OCI-LY1 (cell line): ENCODE measurements at regions not wholly inside any gene's neighbourhood (a gene's known extent, or its start where the extent isn't known, plus 50 kb on each side); places are given as distances from the start of the nearest gene placed in this dataset.

ENCODE experiments used
- H2AFZ ChIP-seq: fragments of 200-600 bp; sonication (generic), shearing (Covaris generic); 2 replicates; pipeline ENCODE4 v1.6.0; 2014; ENCODE audit warnings: antibody characterized with exemption, mild to moderate bottlenecking, low read length
- H3F3A ChIP-seq: fragments of 200-600 bp; sonication (generic), shearing (Covaris generic); 2 replicates; pipeline ENCODE4 v1.6.0; 2014; ENCODE audit warnings: mild to moderate bottlenecking, antibody characterized with exemption, low read length, moderate library complexity; ENCODE audit not compliant: insufficient read depth
- H3K27ac ChIP-seq: fragments of 200-600 bp; sonication (generic); 2 replicates; pipeline ENCODE4 v1.5.1; 2014; ENCODE audit warnings: low read length, mixed run types, mild to moderate bottlenecking, low read depth; ENCODE audit not compliant: poor library complexity, severe bottlenecking
- H3K27me3 ChIP-seq: fragments of 200-600 bp; sonication (generic); 2 replicates; pipeline ENCODE4 v1.6.0; 2014; ENCODE audit warnings: antibody characterized with exemption, mild to moderate bottlenecking, low read length, moderate library complexity; ENCODE audit not compliant: insufficient read depth
- H3K36me3 ChIP-seq: fragments of 200-600 bp; sonication (generic); 2 replicates; pipeline ENCODE4 v1.6.1; 2014; ENCODE audit warnings: mild to moderate bottlenecking, antibody characterized with exemption, low read length, moderate library complexity, mixed read lengths; ENCODE audit not compliant: insufficient read depth
- H3K4me1 ChIP-seq: fragments of 200-600 bp; sonication (generic); 2 replicates; pipeline ENCODE4 v1.5.1; 2014; ENCODE audit warnings: mild to moderate bottlenecking, low read length, moderate library complexity; ENCODE audit not compliant: insufficient read depth, severe bottlenecking
- H3K4me2 ChIP-seq: fragments of 200-600 bp; sonication (generic), shearing (Covaris generic); 2 replicates; pipeline ENCODE4 v1.6.1; 2014; ENCODE audit warnings: low read length
- H3K4me3 ChIP-seq: fragments of 200-600 bp; sonication (generic); 2 replicates; pipeline ENCODE4 v1.5.1; 2014; ENCODE audit warnings: low read length, low read depth, mild to moderate bottlenecking, mixed read lengths; ENCODE audit not compliant: poor library complexity, severe bottlenecking
- H3K79me2 ChIP-seq: fragments of 200-600 bp; shearing (Covaris generic); 2 replicates; pipeline ENCODE4 v1.6.1; 2016; ENCODE audit warnings: mixed run types, low read length, mixed read lengths; ENCODE audit not compliant: insufficient read depth
- H3K9ac ChIP-seq: fragments of 200-600 bp; sonication (generic), shearing (Covaris generic); 2 replicates; pipeline ENCODE4 v1.6.1; 2014; ENCODE audit warnings: mild to moderate bottlenecking, low read length, mixed read lengths
- H3K9me2 ChIP-seq: fragments of 200-600 bp; sonication (generic), shearing (Covaris generic); 2 replicates; pipeline ENCODE4 v1.6.1; 2014; ENCODE audit warnings: low read depth, mild to moderate bottlenecking, low read length, mixed read lengths
- H3K9me3 ChIP-seq: fragments of 200-600 bp; shearing (Covaris generic); 2 replicates; pipeline ENCODE4 v1.6.1; 2014; ENCODE audit warnings: low read length, mixed read lengths
- H4K20me1 ChIP-seq: fragments of 200-600 bp; sonication (generic), shearing (Covaris generic); 2 replicates; pipeline ENCODE4 v1.6.0; 2016; ENCODE audit warnings: mild to moderate bottlenecking, low read length; ENCODE audit not compliant: insufficient read depth
- CTCF ChIP-seq: fragments of 200-600 bp; sonication (generic), shearing (Covaris generic); IDR thresholded peaks from 2 replicates; pipeline ENCODE4 v1.5.1; 2017; ENCODE audit warnings: mild to moderate bottlenecking, antibody characterized with exemption, low read length, moderate library complexity, mixed read lengths
- EZH2 ChIP-seq: fragments of 200-600 bp; sonication (generic), shearing (Covaris generic); IDR thresholded peaks from 2 replicates; pipeline ENCODE4 v1.8.0; 2017; ENCODE audit warnings: borderline replicate concordance, mixed run types, mild to moderate bottlenecking, antibody characterized with exemption, low read length, moderate library complexity, mixed read lengths

- no peaks in the 10 kb centered on the region for H3K9me3 ChIP-seq
- H4K20me1 ChIP-seq, result no peaks in the 10 kb centered on the region
- H3K9ac ChIP-seq, result no peak overlapping the region
- H3K4me3 ChIP-seq, result no peak overlapping the region
- TF ChIP-seq CTCF (no peak), EZH2 (no peak)
- H3K36me3 ChIP-seq, result no peaks in the 10 kb centered on the region
- H3K27me3 ChIP-seq, result no peaks in the 10 kb centered on the region
- H3K27ac ChIP-seq, result no peak overlapping the region
- H2AFZ ChIP-seq, result no peak overlapping the region
- H3K4me2 ChIP-seq, result no peak overlapping the region
- peaks cover 11% of the 10 kb centered on the region for H3K4me1 ChIP-seq
- no peaks in the 10 kb centered on the region for H3K79me2 ChIP-seq
- no peaks in the 10 kb centered on the region for H3K9me2 ChIP-seq
- no peaks in the 10 kb centered on the region for H3F3A ChIP-seq
These were observed 547.6 kb upstream of the RAB6C start for GRCh38 chr2:129431881-129432280.

GRCh38 chr2:129436809-129437208 lies 542.7 kb upstream of the RAB6C start:
- Histone ChIP-seq H3K27ac (no peak overlapping the region), H3K9me3 (no peaks in the 10 kb centered on the region), H3K27me3 (no peaks in the 10 kb centered on the region), H3K36me3 (no peaks in the 10 kb centered on the region), H3K9me2 (no peaks in the 10 kb centered on the region), H3K79me2 (no peaks in the 10 kb centered on the region), H3K4me3 (no peak overlapping the region), H4K20me1 (no peaks in the 10 kb centered on the region), H2AFZ (no peak overlapping the region), H3F3A (no peaks in the 10 kb centered on the region), H3K4me1 (no peaks in the 10 kb centered on the region), H3K4me2 (no peak overlapping the region), H3K9ac (no peak overlapping the region)
- TF ChIP-seq EZH2 (no peak), CTCF (no peak)

GRCh38 chr2:129437725-129438124 lies 541.7 kb upstream of the RAB6C start:
- Histone ChIP-seq H3K36me3 (no peaks in the 10 kb centered on the region), H4K20me1 (no peaks in the 10 kb centered on the region), H3K4me2 (no peak overlapping the region), H3K9me2 (no peaks in the 10 kb centered on the region), H3K27ac (no peak overlapping the region), H3K9me3 (no peaks in the 10 kb centered on the region), H3F3A (no peaks in the 10 kb centered on the region), H3K4me3 (no peak overlapping the region), H2AFZ (no peak overlapping the region), H3K27me3 (no peaks in the 10 kb centered on the region), H3K79me2 (no peaks in the 10 kb centered on the region), H3K4me1 (no peaks in the 10 kb centered on the region), H3K9ac (no peak overlapping the region)
- TF ChIP-seq EZH2, result no peak

GRCh38 chr2:129438501-129439057 lies 540.9 kb upstream of the RAB6C start:
- Histone ChIP-seq H4K20me1 (no peaks in the 10 kb centered on the region), H3K4me2 (no peak overlapping the region), H3K36me3 (no peaks in the 10 kb centered on the region), H3K9me3 (no peaks in the 10 kb centered on the region), H3K4me1 (no peaks in the 10 kb centered on the region), H2AFZ (no peak overlapping the region), H3K27ac (no peak overlapping the region), H3K4me3 (no peak overlapping the region), H3K79me2 (no peaks in the 10 kb centered on the region), H3K27me3 (0 out of 2 replicates have a peak, but pooled peaks cover 3% of the 10 kb centered on the region), H3F3A (no peaks in the 10 kb centered on the region), H3K9ac (no peak overlapping the region), H3K9me2 (no peaks in the 10 kb centered on the region)
- TF ChIP-seq CTCF, result no peak
- TF ChIP-seq EZH2, result no peak
